Fibroblast of the aortic adventitia (primary cell): ENCODE measurements at regions not wholly inside any gene's neighbourhood (a gene's known extent, or its start where the extent isn't known, plus 50 kb on each side); places are given as distances from the start of the nearest gene placed in this dataset.

ENCODE experiments used
- DNase-seq: peaks from one replicate; pipeline ENCODE4 v3.0.0-alpha.2; 2010; ENCODE audit warnings: low read depth
- H3K4me3 ChIP-seq: 2 replicates; pipeline ENCODE4 v1.5.1; 2011; ENCODE audit warnings: low read depth, mild to moderate bottlenecking, control low read depth, low read length, moderate library complexity
- TF ChIP-seq, protein P1 (sequence below): IDR thresholded peaks from 2 replicates; pipeline ENCODE4 v1.5.1; 2011; ENCODE audit warnings: mild to moderate bottlenecking, low read length, control low read depth, inconsistent platforms; ENCODE audit not compliant: insufficient read depth

GRCh38 chr3:10602769-10603768 is 97.7 kb upstream of the ATP2B2 start:
- TF ChIP-seq, protein P1, sequence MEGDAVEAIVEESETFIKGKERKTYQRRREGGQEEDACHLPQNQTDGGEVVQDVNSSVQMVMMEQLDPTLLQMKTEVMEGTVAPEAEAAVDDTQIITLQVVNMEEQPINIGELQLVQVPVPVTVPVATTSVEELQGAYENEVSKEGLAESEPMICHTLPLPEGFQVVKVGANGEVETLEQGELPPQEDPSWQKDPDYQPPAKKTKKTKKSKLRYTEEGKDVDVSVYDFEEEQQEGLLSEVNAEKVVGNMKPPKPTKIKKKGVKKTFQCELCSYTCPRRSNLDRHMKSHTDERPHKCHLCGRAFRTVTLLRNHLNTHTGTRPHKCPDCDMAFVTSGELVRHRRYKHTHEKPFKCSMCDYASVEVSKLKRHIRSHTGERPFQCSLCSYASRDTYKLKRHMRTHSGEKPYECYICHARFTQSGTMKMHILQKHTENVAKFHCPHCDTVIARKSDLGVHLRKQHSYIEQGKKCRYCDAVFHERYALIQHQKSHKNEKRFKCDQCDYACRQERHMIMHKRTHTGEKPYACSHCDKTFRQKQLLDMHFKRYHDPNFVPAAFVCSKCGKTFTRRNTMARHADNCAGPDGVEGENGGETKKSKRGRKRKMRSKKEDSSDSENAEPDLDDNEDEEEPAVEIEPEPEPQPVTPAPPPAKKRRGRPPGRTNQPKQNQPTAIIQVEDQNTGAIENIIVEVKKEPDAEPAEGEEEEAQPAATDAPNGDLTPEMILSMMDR, result no peak
- DNase-seq, result no peak
- H3K4me3 ChIP-seq, result no peak overlapping the region

DNA sequence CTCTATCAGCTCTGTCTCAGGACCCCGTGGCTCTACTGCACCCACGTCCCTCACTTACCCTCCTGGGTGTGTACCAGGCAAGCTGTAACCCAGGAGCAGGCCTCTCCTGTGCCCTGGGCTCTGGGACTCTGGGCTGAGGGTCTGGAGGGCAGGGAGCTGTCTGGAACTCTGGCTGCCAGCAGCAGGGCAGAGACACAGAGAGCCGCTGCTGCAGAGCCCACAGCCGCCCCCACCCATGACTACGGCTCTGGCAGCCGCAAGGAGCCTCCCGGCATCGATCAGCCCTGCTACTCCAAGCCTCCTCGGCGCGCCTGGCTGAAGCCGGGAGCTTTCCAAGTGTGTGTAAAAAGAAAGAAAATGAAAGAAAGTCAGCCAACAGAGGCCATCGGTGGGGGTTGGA is 103.7 kb upstream of the ATP2B2 start:
- DNase-seq, result no peak
- TF ChIP-seq, protein P1, result no peak
- H3K4me3 ChIP-seq, result no peak overlapping the region

DNA sequence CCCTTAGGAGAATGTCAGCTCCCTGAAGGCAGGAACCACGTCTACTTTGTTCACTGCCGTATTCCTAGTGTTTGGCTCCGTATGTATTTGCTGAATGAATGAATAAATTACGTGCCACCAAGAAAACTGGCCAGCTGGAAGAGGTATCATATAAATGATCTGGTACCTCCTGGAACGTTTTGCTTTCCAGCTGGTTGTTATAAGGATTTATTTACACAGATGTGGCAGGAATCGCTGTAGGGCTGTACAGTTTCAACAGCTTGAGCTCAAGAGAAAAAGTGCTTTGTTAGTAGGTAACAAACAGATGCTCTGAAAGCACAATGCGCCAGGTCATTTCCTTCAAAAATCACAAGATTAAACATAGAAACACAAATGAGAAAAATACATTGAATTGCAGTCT is 108.8 kb upstream of the ATP2B2 start:
- no peak for DNase-seq
- H3K4me3 ChIP-seq, result no peak overlapping the region
- TF ChIP-seq, protein P1, result no peak

DNA sequence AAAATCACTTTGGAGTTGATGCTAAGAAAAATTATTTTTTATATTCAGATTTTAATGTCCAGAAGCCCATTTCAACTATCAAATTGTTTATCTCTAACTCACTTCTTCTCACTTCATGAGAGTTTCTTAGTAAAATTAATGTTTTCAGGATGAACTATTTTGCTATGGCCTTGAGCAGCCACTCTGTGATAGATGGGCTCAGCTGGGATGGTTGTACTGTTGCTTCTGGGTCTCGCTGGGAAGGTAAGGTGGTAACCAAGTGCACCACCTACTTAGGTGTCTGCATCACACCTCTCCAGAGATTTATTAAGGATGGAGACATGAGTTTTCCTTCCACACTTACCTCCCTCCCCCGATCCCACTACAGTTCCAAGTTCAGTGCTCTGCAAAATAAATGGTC is 110.3 kb upstream of the ATP2B2 start:
- no peak for DNase-seq
- TF ChIP-seq, protein P1, result no peak
- no peak overlapping the region for H3K4me3 ChIP-seq

DNA sequence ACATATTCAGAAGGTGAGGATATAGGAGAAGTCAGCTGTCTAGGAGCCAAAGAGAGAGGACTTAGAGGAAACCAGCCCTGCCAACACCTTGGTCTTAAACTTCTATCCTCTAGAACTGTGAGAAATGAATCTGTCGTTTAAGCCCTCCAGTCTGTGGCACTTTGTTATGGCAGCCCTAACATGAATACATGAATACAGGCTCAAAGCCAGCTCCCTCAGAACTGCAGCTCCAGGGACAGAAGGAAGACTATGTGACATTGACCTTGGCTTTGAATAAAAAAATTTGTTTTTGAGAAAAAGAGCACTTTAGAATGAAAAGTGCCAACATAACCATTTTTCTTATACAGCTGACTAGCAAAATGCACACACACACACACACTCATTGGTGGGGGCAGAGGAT is 110.9 kb upstream of the ATP2B2 start:
- no peak overlapping the region for H3K4me3 ChIP-seq
- no peak for DNase-seq
- TF ChIP-seq, protein P1, result no peak

DNA sequence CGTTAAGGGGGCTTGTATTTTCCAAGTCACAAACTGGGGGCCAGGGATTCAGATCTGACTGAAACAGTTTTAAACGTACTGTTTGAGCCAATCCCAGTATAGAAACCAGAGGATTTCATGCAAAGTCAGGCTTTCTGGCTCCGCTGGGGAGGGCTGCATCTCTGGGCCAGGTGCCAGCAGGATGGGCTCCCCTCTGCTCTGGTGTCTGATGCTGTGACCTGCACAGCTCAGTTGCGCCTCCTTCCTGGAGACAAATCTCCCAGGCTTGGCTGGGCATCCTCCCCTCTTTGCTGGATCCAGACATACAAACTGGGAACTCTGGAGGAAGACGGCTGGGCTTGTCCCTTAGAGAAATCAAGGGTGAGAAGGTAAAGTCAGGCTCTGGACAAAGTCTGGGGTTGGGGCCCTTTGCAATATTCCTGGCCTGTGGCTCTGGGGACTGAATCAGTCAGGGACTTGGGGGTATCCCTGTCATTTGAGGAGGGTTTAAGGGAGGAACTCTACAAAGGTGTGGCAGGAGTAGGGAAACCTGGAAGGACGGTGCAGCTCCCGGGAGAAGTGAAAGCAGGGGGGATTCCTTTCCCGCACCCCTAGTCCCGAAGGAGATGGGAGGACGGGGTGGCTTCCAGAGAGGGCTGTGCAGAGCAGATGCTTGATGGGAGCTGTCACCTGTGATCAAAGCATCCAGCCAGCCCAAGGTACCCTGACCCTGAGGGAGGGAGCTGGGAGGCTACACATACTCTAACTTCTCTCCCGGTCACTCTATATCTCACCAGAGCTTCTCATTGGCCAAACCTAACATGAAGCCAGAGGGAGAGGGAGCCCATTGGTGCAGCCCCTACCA is 114.8 kb upstream of the ATP2B2 start:
- no peak for DNase-seq
- TF ChIP-seq, protein P1, result no peak
- H3K4me3 ChIP-seq, result no peak overlapping the region
